HEK293 (cell line): ENCODE measurements at regions not wholly inside any gene's neighbourhood (a gene's known extent, or its start where the extent isn't known, plus 50 kb on each side); places are given as distances from the start of the nearest gene placed in this dataset.
A peak's percentile ranks its signal among the peaks of the same experiment; 100 is the strongest.

Experiments
- CTCF ChIA-PET: fragments of 350-600 bp; formaldehyde crosslinking; extraction: SDS; loops from one replicate; lab custom pipeline; 2021; ENCODE audit warnings: antibody characterized with exemption; lab: Yijun Ruan, JAX
- POLR2A ChIA-PET: fragments of 300-600 bp; formaldehyde crosslinking; extraction: SDS; loops from one replicate; lab custom pipeline; 2020; ENCODE audit warnings: antibody characterized with exemption, inconsistent platforms; lab: Yijun Ruan, JAX
- H3K27ac ChIP-seq: fragments of 200-500 bp; sonication (Bioruptor generic); 2 replicates; pipeline ENCODE4 v1.5.1; 2014; ENCODE audit warnings: low read depth, low read length, control low read depth, inconsistent platforms; ENCODE audit errors: extremely low read depth
- H3K36me3 ChIP-seq, 2 experiments: fragments of 200-500 bp in 1 of 2; sonication (Bioruptor generic) in 1 of 2; 1 replicate in 1 of 2; 2 replicates in 1 of 2; pipeline ENCODE4 v1.5.1; 2014 to 2017; ENCODE audit warnings: inconsistent platforms in 2 of 2, low read length in 2 of 2; ENCODE audit not compliant: control insufficient read depth in 2 of 2, insufficient read depth in 1 of 2
- H3K4me1 ChIP-seq: fragments of 200-500 bp; sonication (Bioruptor generic); 2 replicates; pipeline ENCODE4 v1.5.1; 2014; ENCODE audit warnings: mild to moderate bottlenecking, low read length, inconsistent platforms; ENCODE audit not compliant: control insufficient read depth, insufficient read depth
- H3K4me3 ChIP-seq: 2 replicates; pipeline ENCODE4 v1.5.1; 2011; ENCODE audit warnings: low read depth, mild to moderate bottlenecking, control low read depth, low read length, moderate library complexity
- H3K9me3 ChIP-seq: fragments of 200-500 bp; sonication (Bioruptor generic); 2 replicates; pipeline ENCODE4 v1.5.1; 2014; ENCODE audit warnings: low read depth, low read length, inconsistent platforms; ENCODE audit not compliant: control insufficient read depth, insufficient read depth
- CTCF ChIP-seq: fragments of 450-650 bp; formaldehyde crosslinking; IDR thresholded peaks from 2 replicates; pipeline ENCODE4 v1.5.1; 2016; ENCODE audit warnings: missing biosample characterization, missing genetic modification characterization
- KLF7 ChIP-seq: fragments of 450-650 bp; formaldehyde crosslinking; IDR thresholded peaks from 2 replicates; pipeline ENCODE4 v1.5.1; 2016; ENCODE audit warnings: missing biosample characterization, missing genetic modification characterization, borderline replicate concordance
- REST ChIP-seq: fragments of 450-650 bp; formaldehyde crosslinking; IDR thresholded peaks from 2 replicates; pipeline ENCODE4 v1.5.1; 2016; ENCODE audit warnings: missing biosample characterization, missing genetic modification characterization
- SETDB1 ChIP-seq: IDR thresholded peaks from one replicate; pipeline ENCODE4 v1.6.1; 2017; ENCODE audit warnings: mild to moderate bottlenecking, low read length, moderate library complexity, mixed read lengths; ENCODE audit not compliant: insufficient read length
- TSHZ1 ChIP-seq: fragments of 450-650 bp; formaldehyde crosslinking; IDR thresholded peaks from 2 replicates; pipeline ENCODE4 v1.5.1; 2016; ENCODE audit warnings: missing biosample characterization, missing genetic modification characterization, borderline replicate concordance
- ZBTB10 ChIP-seq: fragments of 450-650 bp; formaldehyde crosslinking; IDR thresholded peaks from 2 replicates; pipeline ENCODE4 v1.5.1; 2016; ENCODE audit warnings: missing biosample characterization, missing genetic modification characterization
- ZNF138 ChIP-seq: fragments of 450-650 bp; formaldehyde crosslinking; IDR thresholded peaks from 2 replicates; pipeline ENCODE4 v1.5.1; 2016; ENCODE audit warnings: missing biosample characterization, missing genetic modification characterization, borderline replicate concordance
- ZNF148 ChIP-seq: fragments of 450-650 bp; formaldehyde crosslinking; IDR thresholded peaks from 2 replicates; pipeline ENCODE4 v1.5.0; 2017; ENCODE audit warnings: missing biosample characterization, missing genetic modification characterization, borderline replicate concordance
- ZNF311 ChIP-seq: fragments of 450-650 bp; formaldehyde crosslinking; IDR thresholded peaks from 2 replicates; pipeline ENCODE4 v1.5.1; 2017; ENCODE audit warnings: missing biosample characterization, missing genetic modification characterization, borderline replicate concordance
- ZNF37A ChIP-seq: fragments of 450-650 bp; IDR thresholded peaks from 2 replicates; pipeline ENCODE4 v1.5.1; 2018; ENCODE audit warnings: missing biosample characterization, missing genetic modification characterization
- ZNF548 ChIP-seq: fragments of 450-650 bp; formaldehyde crosslinking; IDR thresholded peaks from 2 replicates; pipeline ENCODE4 v1.5.1; 2016; ENCODE audit warnings: missing biosample characterization, missing genetic modification characterization
- ZNF623 ChIP-seq: fragments of 450-650 bp; formaldehyde crosslinking; IDR thresholded peaks from 2 replicates; pipeline ENCODE4 v1.5.1; 2016; ENCODE audit warnings: missing biosample characterization, missing genetic modification characterization
- ZNF654 ChIP-seq: fragments of 450-650 bp; formaldehyde crosslinking; IDR thresholded peaks from 2 replicates; pipeline ENCODE4 v1.5.1; 2016; ENCODE audit warnings: low read depth, missing biosample characterization, missing genetic modification characterization
- ZNF747 ChIP-seq: fragments of 450-650 bp; formaldehyde crosslinking; IDR thresholded peaks from 2 replicates; pipeline ENCODE4 v1.5.1; 2016; ENCODE audit warnings: missing biosample characterization, missing genetic modification characterization

GRCh38 chr13:26872525-26873385 is 112.2 kb upstream of the GPR12 start:
- no peak overlapping the region for H3K4me3 ChIP-seq
- ChIA-PET CTCF (interaction anchor here (0.6 to 2.8 kb wide), 30 partner anchors 8 to 781 kb away, joined by 3 to 48 read pairs (median 4); no protein-coding TSS in a partner anchor), POLR2A (no interaction called here)
- H3K27ac ChIP-seq, result no peak overlapping the region
- H3K36me3 ChIP-seq, result no peaks in the 10 kb centered on the region
- no peaks in the 10 kb centered on the region for H3K9me3 ChIP-seq
- H3K4me1 ChIP-seq, result no peaks in the 10 kb centered on the region
- TF ChIP-seq ZBTB10 (tag by site-specific recombination) (no peak), SETDB1 (no peak), ZNF623 (tag by site-specific recombination) (no peak), ZNF747 (tag by site-specific recombination) (no peak), CTCF (tag by site-specific recombination) (peak; percentile 35; the same call in 1 of the 2 replicates), ZNF148 (tag by site-specific recombination) (no peak), REST (tag by site-specific recombination) (peak; percentile 38; the same call in 1 of the 2 replicates), ZNF138 (no peak), ZNF548 (tag by site-specific recombination) (no peak), ZNF654 (tag by site-specific recombination) (peak; percentile 51), ZNF311 (tag by site-specific recombination) (no peak), KLF7 (tag by site-specific recombination) (no peak), TSHZ1 (tag by site-specific recombination) (no peak), ZNF37A (tag by site-specific recombination) (no peak)
